ENCODE measurements at regions not wholly inside any gene's neighbourhood (a gene's known extent, or its start where the extent isn't known, plus 50 kb on each side); places are given as distances from the start of the nearest gene placed in this dataset.

- DNase-seq (peak in 3 of 5 donors; percentile 11 to 64 (median 45)), FAIRE-seq (no peak)
- Histone ChIP-seq H3K36me3 (ENCODE audit: control insufficient read depth in 2 of 3, insufficient read depth in 3 of 3, low read length in 3 of 3) (no peaks in the 10 kb centered on the region), H3K9ac (ENCODE audit: low read length in 3 of 3) (no peak overlapping the region), H3K4me3 (ENCODE audit: low read length in 3 of 3) (no peak overlapping the region), H3K9me3 (ENCODE audit: control insufficient read depth in 2 of 3, insufficient read depth in 1 of 3, low read length in 3 of 3) (no peaks in the 10 kb centered on the region), H3K27me3 (ENCODE audit: control insufficient read depth, insufficient read depth, low read length) (no peaks in the 10 kb centered on the region), H3K4me1 (ENCODE audit: control insufficient read depth in 2 of 3, insufficient read depth in 2 of 3, low read depth in 1 of 3, low read length in 3 of 3) (no peaks in the 10 kb centered on the region), H3K27ac (ENCODE audit: low read depth in 2 of 2, low read length in 2 of 2) (no peak overlapping the region)
- peak; percentile 37 for TF ChIP-seq CTCF (IDR thresholded peaks at IDR 0.05; ENCODE audit: borderline replicate concordance, extremely low read depth, insufficient read depth)
- intact Hi-C loops (cut with DNase I): no loop called here
Observed at GRCh38 chr11:79762279-79762921, 321.6 kb upstream of the TENM4 start.

GRCh38 chr11:79758325-79758724, 317.5 kb upstream of the TENM4 start:
- Histone ChIP-seq H3K27ac (ENCODE audit: low read depth in 2 of 2, low read length in 2 of 2) (no peak overlapping the region), H3K27me3 (ENCODE audit: control insufficient read depth, insufficient read depth, low read length) (no peaks in the 10 kb centered on the region), H3K4me1 (ENCODE audit: control insufficient read depth in 2 of 3, insufficient read depth in 2 of 3, low read depth in 1 of 3, low read length in 3 of 3) (no peaks in the 10 kb centered on the region), H3K4me3 (ENCODE audit: low read length in 3 of 3) (no peak overlapping the region), H3K9ac (ENCODE audit: low read length in 3 of 3) (no peak overlapping the region), H3K36me3 (ENCODE audit: control insufficient read depth in 2 of 3, insufficient read depth in 3 of 3, low read length in 3 of 3) (no peaks in the 10 kb centered on the region), H3K9me3 (ENCODE audit: control insufficient read depth in 2 of 3, insufficient read depth in 1 of 3, low read length in 3 of 3) (no peaks in the 10 kb centered on the region)
- intact Hi-C loops (cut with DNase I): no loop called here
- no peak for FAIRE-seq
- DNase-seq: no peak
- TF ChIP-seq CTCF (IDR thresholded peaks at IDR 0.05; ENCODE audit: borderline replicate concordance, extremely low read depth, insufficient read depth): no peak

DNA sequence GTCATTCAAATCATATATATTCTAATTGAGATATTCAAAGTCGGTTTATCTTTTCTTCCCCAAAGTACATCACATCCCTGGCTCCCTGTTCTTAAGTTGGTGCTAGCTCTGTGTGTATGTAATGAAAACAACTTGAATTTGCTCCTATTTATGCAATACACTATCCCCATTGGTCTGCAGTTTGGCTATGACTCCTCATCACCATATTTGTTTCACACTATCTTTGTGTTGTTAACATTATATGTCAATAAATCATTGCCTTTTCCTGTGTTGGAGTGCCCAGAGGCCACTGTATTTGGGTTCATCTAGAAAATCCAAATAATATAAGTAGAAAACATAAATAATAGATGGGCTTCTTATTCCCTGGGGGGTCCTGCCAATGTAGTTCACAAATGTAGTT, 306.6 kb upstream of the TENM4 start:
- Histone ChIP-seq H3K36me3 (ENCODE audit: control insufficient read depth in 2 of 3, insufficient read depth in 3 of 3, low read length in 3 of 3) (no peaks in the 10 kb centered on the region), H3K9ac (ENCODE audit: low read length in 3 of 3) (no peak overlapping the region), H3K9me3 (ENCODE audit: control insufficient read depth in 2 of 3, insufficient read depth in 1 of 3, low read length in 3 of 3) (no peaks in the 10 kb centered on the region), H3K4me1 (ENCODE audit: control insufficient read depth in 2 of 3, insufficient read depth in 2 of 3, low read depth in 1 of 3, low read length in 3 of 3) (no peaks in the 10 kb centered on the region), H3K27me3 (ENCODE audit: control insufficient read depth, insufficient read depth, low read length) (no peaks in the 10 kb centered on the region), H3K4me3 (ENCODE audit: low read length in 3 of 3) (no peak overlapping the region), H3K27ac (ENCODE audit: low read depth in 2 of 2, low read length in 2 of 2) (no peak overlapping the region)
- intact Hi-C loops (cut with DNase I): no loop called here
- DNase-seq (no peak), FAIRE-seq (no peak)
- no peak for TF ChIP-seq CTCF (IDR thresholded peaks at IDR 0.05; ENCODE audit: borderline replicate concordance, extremely low read depth, insufficient read depth)

- Histone ChIP-seq H3K9ac (ENCODE audit: low read length in 3 of 3) (no peak overlapping the region), H3K9me3 (ENCODE audit: control insufficient read depth in 2 of 3, insufficient read depth in 1 of 3, low read length in 3 of 3) (no peaks in the 10 kb centered on the region), H3K4me3 (ENCODE audit: low read length in 3 of 3) (no peak overlapping the region), H3K27ac (ENCODE audit: low read depth in 2 of 2, low read length in 2 of 2) (no peak overlapping the region), H3K4me1 (ENCODE audit: control insufficient read depth in 2 of 3, insufficient read depth in 2 of 3, low read depth in 1 of 3, low read length in 3 of 3) (no peaks in the 10 kb centered on the region), H3K27me3 (ENCODE audit: control insufficient read depth, insufficient read depth, low read length) (no peaks in the 10 kb centered on the region), H3K36me3 (ENCODE audit: control insufficient read depth in 2 of 3, insufficient read depth in 3 of 3, low read length in 3 of 3) (no peaks in the 10 kb centered on the region)
- DNase-seq (no peak), FAIRE-seq (no peak)
- intact Hi-C loops (cut with DNase I): no loop called here
- no peak for TF ChIP-seq CTCF (IDR thresholded peaks at IDR 0.05; ENCODE audit: borderline replicate concordance, extremely low read depth, insufficient read depth)
Observed at GRCh38 chr11:79744941-79745340, 304.1 kb upstream of the TENM4 start.
